Heart left ventricle (tissue), 16 donors: ENCODE measurements at regions not wholly inside any gene's neighbourhood (a gene's known extent, or its start where the extent isn't known, plus 50 kb on each side); places are given as distances from the start of the nearest gene placed in this dataset.

Experiments
- ATAC-seq, 4 donors: fragments of 200-7000 bp; cut with Tn5 transposase; one replicate each; pipeline ENCODE4 v1.9.1; 2020 to 2022; ENCODE audit warnings: moderate library complexity in 4 of 4, mild to moderate bottlenecking in 3 of 4, moderate number of reproducible peaks in 1 of 4
- DNase-seq, 5 donors: peaks; one replicate each; pipeline ENCODE4 v3.0.0-alpha.2; 2020
- H3K27ac ChIP-seq, 12 donors: fragments of 200-600 bp; sonication (generic) in 4 of 12; one replicate each; pipeline versions ENCODE4 v1.5.0 to v1.8.0; 2016 to 2022; ENCODE audit warnings: mild to moderate bottlenecking in 2 of 12
- H3K27me3 ChIP-seq, 9 donors: fragments of 200-600 bp; sonication (generic) in 2 of 9; one replicate each; pipeline versions ENCODE4 v1.5.1 to v1.8.0; 2016 to 2022; ENCODE audit warnings: mild to moderate bottlenecking in 3 of 9
- H3K36me3 ChIP-seq, 9 donors: fragments of 200-600 bp; sonication (generic) in 2 of 9; one replicate each; pipeline versions ENCODE4 v1.5.0 to v1.8.0; 2018 to 2022; ENCODE audit warnings: mild to moderate bottlenecking in 2 of 9
- H3K4me1 ChIP-seq, 12 donors: fragments of 200-600 bp; sonication (generic) in 4 of 12; one replicate each; pipeline versions ENCODE4 v1.5.0 to v1.8.0; 2016 to 2022; ENCODE audit warnings: mild to moderate bottlenecking in 3 of 12
- H3K4me3 ChIP-seq, 12 donors: fragments of 200-600 bp; sonication (generic) in 4 of 12; one replicate each; pipeline versions ENCODE4 v1.5.0 to v1.8.0; 2017 to 2022; ENCODE audit warnings: mild to moderate bottlenecking in 9 of 12, moderate library complexity in 4 of 12
- H3K9me3 ChIP-seq, 12 donors: fragments of 200-600 bp; sonication (generic) in 4 of 12; one replicate each; pipeline versions ENCODE4 v1.5.0 to v1.8.0; 2016 to 2022; ENCODE audit warnings: mild to moderate bottlenecking in 1 of 12
- CTCF ChIP-seq, 12 donors: fragments of 200-600 bp; sonication (generic) in 4 of 12; IDR thresholded peaks; one replicate each; pipeline versions ENCODE4 v1.5.0 to v1.8.0; 2018 to 2022; ENCODE audit warnings: antibody characterized with exemption in 12 of 12, mild to moderate bottlenecking in 5 of 12
- POLR2A ChIP-seq, 2 donors: fragments of 450-650 bp; IDR thresholded peaks; one replicate each; pipeline ENCODE4 v1.6.1; 2017; ENCODE audit warnings: antibody characterized with exemption in 2 of 2, mild to moderate bottlenecking in 2 of 2, moderate library complexity in 2 of 2
- WGBS, 4 donors: extraction: QIAGEN DNeasy Blood & Tissue Kit in 2 of 4; methylation state at CpG; one replicate each; pipeline versions ENCODE4 v1.1.5 to v1.1.7; 2013 to 2018; 5-methylcytosine and 5-hydroxymethylcytosine counted together
- intact Hi-C, 10 donors: fragments of 100-400 bp; cut with DNase I; formaldehyde crosslinking; loops; one replicate each; pipeline versions ENCODE4 v1.11.1 to v1.14.2; 2022
- donor health status: ischemic (EF 13 %, LVEDD 7.1; RV severe dilation, severe dysfunction).
- donor health status: healthy with polysubstance abuse.
- donor health status: DM: no; HTN: yes; CAD: no.
- donor health status: DM: no; HTN: no; CAD: no.
- donor health status: ischemic (EF 25% LVEDD 6.9; RV normal size, moderate dysfunction).
- donor health status: ischemic (EF 25% LVEDD 5.7; RV mildly dilated, moderate dysfunction).
- donor health status: healthy.
- donor health status: DM: yes; HTN: yes; CAD: no.
- donor health status: ischemic (EF 35%, LVEDD 5.7; RV mildly dilated, moderate dysfunction).
- donor health status: nonischemic (EF 11% LVEDD 7.7; RV severe dilation, severe dysfunction).
- donor health status: DM: yes; HTN: yes; CAD: no.
- donor health status: PGD.
- donor health status: ischemic (EF 29% LVEDD 5.4; RV normal size, mild dysfunction).
- donor health status: nonischemic (EF 23%, LVEDD 6.1; RV moderate dilation, normal function).

- WGBS, 4 donors, result 50 to 71% (median 61%) methylated on average over 2 of the region's 2 CpGs
Observed at GRCh38 chrX:4764888-4765287, 1051.4 kb upstream of the PRKX start.

GRCh38 chrX:4762196-4762595, 1048.7 kb upstream of the PRKX start:
- Histone ChIP-seq H3K27me3 (no peaks in the 10 kb centered on the region), H3K4me1 (no peaks in the 10 kb centered on the region), H3K4me3 (no peak overlapping the region), H3K36me3 (no peaks in the 10 kb centered on the region), H3K27ac (no peak overlapping the region), H3K9me3 (no peaks in the 10 kb centered on the region)
- 93 to 98% (median 97%) methylated on average over 3 of the region's 3 CpGs for WGBS, 4 donors
- TF ChIP-seq CTCF (IDR thresholded peaks at IDR 0.05) (no peak), POLR2A (IDR thresholded peaks at IDR 0.05) (no peak)
- DNase-seq (no peak), ATAC-seq (no peak)
- intact Hi-C loops, result no loop called here

More at GRCh38 chrX:4764888-4765287, 1051.4 kb upstream of the PRKX start:
- intact Hi-C loops, result no loop called here
- no peaks in the 10 kb centered on the region for H3K9me3 ChIP-seq
- no peak overlapping the region for H3K27ac ChIP-seq
- TF ChIP-seq POLR2A (IDR thresholded peaks at IDR 0.05), result no peak
- no peak for TF ChIP-seq CTCF (IDR thresholded peaks at IDR 0.05)
- H3K4me1 ChIP-seq, result no peaks in the 10 kb centered on the region
- H3K36me3 ChIP-seq, result no peaks in the 10 kb centered on the region
- ATAC-seq (no peak), DNase-seq (no peak)
- no peaks in the 10 kb centered on the region for H3K27me3 ChIP-seq
- no peak overlapping the region for H3K4me3 ChIP-seq

GRCh38 chrX:4754878-4755604, 1041.6 kb upstream of the PRKX start:
- DNase-seq, result no peak
- no peak overlapping the region for H3K4me3 ChIP-seq
- H3K4me1 ChIP-seq, result no peaks in the 10 kb centered on the region
- no peaks in the 10 kb centered on the region for H3K9me3 ChIP-seq
- H3K27me3 ChIP-seq, result no peaks in the 10 kb centered on the region
- 71 to 79% (median 74%) methylated on average over 8 of the region's 8 CpGs for WGBS, 4 donors
- no peak for ATAC-seq
- TF ChIP-seq CTCF (IDR thresholded peaks at IDR 0.05), result no peak
- no peak for TF ChIP-seq POLR2A (IDR thresholded peaks at IDR 0.05)
- H3K36me3 ChIP-seq, result no peaks in the 10 kb centered on the region
- no peak overlapping the region for H3K27ac ChIP-seq
- intact Hi-C loops, result no loop called here

- DNase-seq (no peak), ATAC-seq (no peak)
- Histone ChIP-seq H3K27me3 (no peaks in the 10 kb centered on the region), H3K9me3 (no peaks in the 10 kb centered on the region), H3K36me3 (no peaks in the 10 kb centered on the region), H3K27ac (no peak overlapping the region), H3K4me3 (no peak overlapping the region), H3K4me1 (no peaks in the 10 kb centered on the region)
- TF ChIP-seq CTCF (IDR thresholded peaks at IDR 0.05) (no peak), POLR2A (IDR thresholded peaks at IDR 0.05) (no peak)
- 72 to 78% (median 74%) methylated on average over 5 of the region's 5 CpGs for WGBS, 4 donors
- intact Hi-C loops, result no loop called here
Observed at GRCh38 chrX:4741024-4741423, 1027.6 kb upstream of the PRKX start.
